Embryonic facial prominence (tissue), 1 donor: ENCODE measurements at regions not wholly inside any gene's neighbourhood (a gene's known extent, or its start where the extent isn't known, plus 50 kb on each side); places are given as distances from the start of the nearest gene placed in this dataset.

ENCODE experiments used
- DNase-seq: peaks from one replicate; pipeline ENCODE4 v3.0.0-alpha.2; 2016; ENCODE audit errors: extremely low spot score

DNA sequence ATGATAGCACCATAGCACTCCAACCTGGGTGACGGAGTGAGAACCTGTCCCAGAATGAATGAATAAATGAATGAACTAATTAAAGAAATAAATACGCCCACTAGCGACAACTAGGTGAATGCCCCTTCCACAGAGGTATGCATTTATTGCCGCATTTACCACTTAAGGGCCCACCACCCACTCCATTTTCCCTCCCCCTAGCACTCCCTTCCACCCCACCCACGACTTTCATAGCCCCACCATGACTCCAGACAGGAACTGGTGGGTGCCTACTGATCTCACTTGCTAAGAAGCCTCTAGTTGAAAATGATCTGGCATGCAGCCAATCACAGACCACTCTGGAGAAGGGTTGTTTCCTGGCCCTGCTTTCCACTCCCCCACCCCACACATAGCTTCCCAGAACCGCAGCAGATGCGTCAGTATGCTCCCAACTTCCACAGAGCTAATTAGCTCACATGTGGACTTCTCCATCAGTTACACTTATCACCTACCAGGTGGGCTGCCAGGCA is 167.6 kb downstream of the WT1 start:
- DNase-seq, result no peak

DNA sequence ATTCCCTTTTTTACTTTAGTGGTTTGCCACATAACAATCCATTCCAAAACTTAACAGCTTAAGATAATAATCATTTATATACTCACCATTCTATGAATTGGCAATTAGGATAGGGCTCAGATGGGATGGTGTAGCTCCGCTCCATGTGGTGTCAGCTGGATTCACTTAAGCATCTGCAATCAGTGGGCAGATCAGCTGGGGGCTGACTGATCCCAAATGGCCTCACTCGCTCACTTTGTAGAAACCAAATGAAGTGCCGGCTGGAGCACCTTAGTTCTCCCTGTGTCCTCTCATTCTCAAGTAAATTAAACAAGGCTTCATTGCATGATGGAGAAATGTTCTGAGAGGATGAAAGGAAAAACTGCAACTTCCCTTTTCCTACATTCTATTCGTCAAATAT is 161.4 kb downstream of the WT1 start:
- DNase-seq, result no peak

DNA sequence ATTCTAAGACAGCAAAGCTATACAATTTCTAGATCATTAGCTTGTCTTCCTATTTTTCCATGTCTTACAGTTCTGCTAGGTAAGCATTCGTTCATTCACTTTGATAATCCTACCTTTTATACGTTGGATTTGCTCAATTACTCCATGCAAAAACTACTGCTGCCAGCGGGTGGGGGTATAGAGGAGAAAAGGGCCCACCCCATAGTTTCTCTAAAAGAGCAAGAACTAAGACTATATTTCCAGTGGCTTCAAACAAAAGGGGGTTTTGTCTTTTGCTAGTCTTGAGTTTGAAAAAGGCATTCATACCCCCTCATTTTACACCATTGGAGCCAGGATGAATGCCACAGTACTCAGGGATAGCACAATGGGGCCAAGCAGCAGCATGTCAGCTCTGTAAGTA is 155.7 kb downstream of the WT1 start:
- no peak for DNase-seq

DNA sequence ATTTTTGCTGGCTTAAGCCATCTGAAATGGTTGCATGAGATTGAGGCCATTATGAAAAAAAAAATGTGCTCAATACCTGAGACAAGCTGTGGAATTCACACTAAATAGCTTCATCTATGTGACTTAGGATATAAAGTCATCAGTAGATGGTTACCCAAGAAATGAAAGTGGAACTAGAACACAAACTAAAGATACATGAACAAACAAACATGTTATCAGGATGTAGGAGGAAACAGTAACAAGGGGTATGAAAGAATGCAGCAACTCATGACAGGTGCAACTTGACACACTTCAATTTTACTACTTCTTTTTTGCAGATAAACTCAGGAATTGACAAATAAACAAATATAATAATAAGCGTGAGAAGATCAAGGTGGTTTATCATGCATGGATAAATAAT is 155.0 kb downstream of the WT1 start:
- no peak for DNase-seq

DNA sequence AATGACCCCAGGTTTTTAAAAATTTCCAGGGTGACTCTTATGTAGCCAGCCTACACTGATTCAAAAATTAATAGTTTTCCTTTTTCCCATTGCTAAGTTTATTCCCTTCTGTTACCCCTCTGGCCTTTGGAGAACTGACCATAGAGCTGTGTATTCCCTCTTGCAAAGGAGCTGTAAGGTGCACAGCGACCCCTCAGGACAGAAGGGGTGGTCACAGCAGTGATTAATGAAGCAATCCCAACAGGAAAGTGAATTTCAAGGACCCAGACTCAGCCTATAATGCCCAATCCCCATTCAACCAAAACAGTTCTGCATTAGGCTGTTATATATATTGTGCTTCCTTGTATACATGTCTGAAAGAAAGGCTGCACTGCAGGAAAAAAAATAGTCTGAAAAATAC is 147.1 kb downstream of the WT1 start:
- no peak for DNase-seq

DNA sequence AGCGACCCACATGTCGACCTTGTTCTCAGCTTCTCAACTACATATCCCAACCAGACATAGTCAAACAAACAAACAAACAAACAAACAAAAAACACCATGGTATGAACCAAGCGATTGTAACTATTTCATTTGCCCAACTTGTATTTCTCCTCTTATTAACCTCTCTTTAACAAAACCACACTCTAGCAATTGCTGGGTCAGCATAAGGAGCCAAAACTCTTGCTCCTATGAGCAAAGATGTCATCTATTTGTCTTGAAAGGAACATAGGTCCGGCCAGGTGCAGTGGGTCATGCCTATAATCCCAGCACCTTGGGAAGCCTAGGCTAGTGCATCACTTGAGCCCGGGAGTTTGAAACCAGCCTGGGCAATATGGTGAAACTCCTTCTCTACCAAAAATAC is 145.6 kb downstream of the WT1 start:
- DNase-seq, result no peak

DNA sequence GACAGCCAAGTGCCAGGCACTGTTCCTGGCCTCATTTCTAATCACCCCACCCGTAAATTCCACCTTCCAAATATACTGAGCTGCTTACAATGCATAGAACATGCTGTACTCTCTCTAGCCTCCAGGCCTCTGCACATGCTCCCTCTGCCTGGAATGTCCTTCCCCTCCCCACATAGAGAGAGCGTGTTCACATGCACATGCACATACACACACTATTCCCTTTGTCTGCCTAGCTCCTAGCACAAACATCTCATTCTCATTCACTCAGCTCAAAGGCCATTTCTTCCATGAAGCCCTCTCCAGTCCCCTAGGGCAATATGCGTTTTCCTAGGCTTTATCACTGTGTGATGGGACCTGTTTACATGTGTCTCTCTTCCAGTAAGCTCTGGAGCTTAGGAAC is 144.6 kb downstream of the WT1 start:
- no peak for DNase-seq

DNA sequence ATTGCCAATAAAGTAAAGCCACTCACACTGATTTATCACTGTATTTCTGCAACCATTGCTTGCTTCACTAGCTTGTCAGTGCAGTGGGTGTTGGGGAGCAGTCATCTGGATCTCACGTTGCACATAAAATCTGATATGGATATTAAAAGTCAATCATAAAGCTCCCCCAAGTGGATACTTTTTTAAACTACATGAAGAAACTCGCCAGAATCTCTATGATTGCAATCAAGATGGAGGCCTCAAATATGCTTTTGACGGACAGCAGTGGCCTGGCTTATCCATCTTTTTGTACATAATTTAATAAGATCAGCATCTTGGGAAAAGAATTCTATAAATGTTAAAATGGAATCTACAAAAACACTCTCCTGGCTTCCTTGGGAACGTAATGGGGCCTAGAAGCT is 137.7 kb downstream of the WT1 start:
- DNase-seq, result no peak

DNA sequence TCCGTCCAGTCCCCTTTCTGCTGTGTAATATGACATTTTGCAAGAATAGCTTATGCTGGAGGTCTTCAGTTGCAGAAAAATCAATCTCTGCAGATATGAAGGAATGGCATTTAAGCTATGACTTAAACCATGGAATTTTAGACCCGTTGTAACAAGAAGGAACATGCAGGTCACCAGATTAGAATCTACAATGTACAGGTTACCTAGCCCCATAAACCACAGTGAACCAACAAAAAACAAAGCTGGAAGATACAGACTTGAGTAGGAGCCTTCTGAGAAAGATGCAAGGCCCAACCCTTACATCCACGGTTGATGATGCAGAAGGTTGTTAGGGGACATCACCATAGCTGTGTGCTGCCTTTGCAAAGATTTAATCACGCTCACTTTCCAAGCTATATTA is 132.5 kb downstream of the WT1 start:
- DNase-seq, result no peak

DNA sequence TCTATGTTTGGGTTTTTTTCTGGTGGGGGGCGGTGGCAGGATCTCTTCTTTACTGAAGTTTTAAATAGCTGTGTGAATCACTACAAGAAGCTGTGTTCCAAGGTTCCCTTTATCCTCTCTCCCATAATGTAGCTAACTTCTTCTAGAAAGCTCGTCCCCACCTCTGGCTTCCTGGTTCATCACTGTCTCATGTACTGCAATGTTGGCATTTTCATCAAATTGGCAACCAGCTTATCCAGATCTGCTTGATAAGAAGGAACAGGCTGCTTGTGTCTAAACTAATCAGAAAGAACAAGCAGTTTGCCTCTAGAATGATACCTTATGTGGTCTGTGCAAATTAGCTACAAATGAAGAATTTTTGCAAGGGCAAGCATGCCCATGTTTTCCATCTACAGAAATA is 130.8 kb downstream of the WT1 start:
- DNase-seq, result no peak

DNA sequence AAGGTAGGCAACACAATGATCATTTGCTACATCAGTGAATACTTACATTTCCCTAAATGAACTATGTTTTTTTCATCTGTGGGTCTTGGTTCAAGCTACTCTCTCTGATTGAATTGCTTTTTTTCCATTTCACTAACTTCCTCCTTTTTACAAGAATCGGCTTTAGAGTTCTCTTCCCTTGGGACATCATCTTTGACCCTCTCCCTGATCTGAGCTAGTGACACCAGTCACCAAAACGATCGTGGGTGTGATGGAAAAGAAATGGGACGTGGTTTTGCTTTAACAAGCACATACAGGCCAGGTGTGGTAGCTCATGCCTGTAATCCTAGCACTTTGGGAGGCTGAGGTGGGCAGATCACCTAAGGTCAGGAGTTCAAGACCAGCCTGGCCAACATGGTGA is 129.9 kb downstream of the WT1 start:
- DNase-seq, result no peak

DNA sequence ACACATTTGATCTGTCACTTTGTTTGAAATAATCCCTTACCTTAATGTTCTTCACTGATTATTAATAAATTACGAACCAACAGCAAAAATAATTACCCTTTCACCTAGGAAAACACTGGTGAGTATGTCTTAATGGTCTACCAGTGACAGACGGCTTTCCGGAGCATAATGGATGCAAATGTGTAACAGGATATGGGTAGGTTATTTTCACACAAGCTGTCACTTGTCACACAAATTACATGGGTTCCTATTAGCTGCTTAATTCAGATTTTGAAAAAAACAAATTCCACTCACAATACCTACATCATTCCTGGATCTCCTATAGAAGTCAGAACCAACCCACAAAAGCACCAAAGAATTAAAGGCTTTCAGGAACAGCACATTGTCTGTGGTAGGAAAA is 127.9 kb downstream of the WT1 start:
- no peak for DNase-seq

DNA sequence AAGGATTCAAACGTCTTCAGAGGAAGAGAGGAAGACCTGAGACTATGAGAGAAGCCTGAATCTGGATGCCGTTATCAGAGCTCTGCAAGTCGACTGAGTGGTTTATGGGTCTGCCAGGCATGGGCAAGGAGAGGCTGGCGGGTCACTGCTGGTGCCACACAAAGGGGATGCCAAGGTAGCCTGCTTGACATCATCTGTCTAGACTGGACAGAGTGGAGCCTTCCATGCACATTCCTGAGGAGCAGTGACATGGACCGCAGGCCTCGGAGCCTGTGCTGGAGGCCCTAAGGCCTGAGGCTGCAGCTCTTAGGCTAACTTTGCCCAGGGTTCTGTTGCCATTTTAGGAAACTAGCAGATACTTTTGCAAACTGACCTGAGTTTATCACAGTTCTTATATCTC is 127.4 kb downstream of the WT1 start:
- DNase-seq, result no peak

DNA sequence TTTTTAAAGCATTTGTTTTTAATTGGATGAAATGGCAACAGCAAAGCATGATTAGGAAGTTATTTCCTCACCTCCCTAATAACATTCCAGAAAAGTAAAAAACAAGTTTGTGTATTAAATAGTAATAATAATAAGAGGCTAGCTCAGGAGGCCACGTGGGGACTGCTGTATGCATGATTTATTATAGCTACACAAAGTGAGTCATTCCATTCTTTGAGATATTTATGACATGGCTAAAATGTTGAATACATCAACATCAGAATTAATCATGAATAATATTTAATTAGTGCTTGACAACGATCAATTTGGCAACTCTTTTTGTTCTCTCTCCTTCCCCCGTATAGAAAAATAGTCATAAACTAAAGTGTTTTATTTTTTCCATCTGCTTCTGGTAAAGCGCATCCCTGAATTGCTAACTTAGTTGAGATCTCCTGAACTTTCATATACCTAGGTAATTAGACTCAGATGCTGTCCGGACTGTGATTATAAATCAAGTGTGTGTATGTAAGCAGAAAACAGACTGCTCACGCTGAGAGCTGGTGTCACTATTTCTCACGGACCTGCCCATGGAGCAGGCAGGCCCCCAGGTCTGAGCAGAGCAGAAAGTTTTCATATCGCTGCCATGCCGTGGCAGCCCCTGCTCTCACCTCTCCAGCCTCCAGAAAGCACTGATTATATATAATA is 125.7 kb downstream of the WT1 start:
- no peak for DNase-seq

DNA sequence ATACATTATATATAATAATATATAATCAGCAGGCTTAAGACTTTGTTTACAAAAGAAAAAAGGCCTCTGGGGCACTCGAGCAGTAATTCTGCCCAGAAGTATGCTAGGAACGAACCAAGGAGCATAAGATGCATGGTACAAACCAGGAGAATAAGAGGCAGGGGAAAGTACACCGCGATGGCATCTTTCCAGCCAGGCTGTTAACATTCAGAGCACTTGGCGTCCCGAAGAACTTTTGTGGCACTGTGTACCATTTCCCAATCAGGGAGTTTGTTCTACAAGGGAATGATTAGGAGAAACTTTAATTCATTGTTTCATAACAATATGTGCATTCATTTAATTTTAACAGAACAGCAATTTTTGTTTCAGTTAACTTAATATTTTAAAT is 125.1 kb downstream of the WT1 start:
- DNase-seq, result no peak

DNA sequence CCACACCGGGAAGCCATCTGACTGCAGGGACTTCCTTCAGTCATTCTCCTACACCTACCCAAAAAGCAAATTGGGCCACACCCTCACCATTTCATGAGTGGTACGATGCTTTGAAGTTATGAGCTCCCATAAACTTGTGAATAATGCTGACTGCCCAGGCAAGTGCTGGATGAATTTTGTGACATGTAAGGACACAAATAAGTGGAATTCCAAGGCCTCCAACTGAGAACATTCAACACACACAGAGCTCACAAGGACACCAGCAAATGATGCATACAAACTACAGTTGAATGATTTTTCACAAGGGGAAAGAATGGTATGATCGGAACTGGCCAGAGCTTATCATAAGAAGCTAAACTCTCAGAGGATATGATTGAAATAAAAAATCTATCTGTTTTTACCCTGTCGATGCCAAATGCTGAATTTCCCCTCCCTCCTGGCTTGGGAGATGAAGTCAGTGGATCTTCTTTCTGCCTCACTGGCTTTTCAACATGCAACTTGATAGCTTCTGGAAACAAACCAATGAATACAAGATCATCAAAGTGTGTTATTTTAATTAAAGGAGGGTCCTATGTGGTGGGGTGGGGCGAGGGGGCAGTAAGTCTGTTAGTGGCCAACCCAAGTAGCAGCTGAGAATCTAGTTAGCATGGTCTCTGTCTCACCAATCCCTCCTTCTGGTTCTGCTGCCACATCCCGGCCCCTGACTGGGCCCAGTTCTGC is 123.8 kb downstream of the WT1 start:
- no peak for DNase-seq

DNA sequence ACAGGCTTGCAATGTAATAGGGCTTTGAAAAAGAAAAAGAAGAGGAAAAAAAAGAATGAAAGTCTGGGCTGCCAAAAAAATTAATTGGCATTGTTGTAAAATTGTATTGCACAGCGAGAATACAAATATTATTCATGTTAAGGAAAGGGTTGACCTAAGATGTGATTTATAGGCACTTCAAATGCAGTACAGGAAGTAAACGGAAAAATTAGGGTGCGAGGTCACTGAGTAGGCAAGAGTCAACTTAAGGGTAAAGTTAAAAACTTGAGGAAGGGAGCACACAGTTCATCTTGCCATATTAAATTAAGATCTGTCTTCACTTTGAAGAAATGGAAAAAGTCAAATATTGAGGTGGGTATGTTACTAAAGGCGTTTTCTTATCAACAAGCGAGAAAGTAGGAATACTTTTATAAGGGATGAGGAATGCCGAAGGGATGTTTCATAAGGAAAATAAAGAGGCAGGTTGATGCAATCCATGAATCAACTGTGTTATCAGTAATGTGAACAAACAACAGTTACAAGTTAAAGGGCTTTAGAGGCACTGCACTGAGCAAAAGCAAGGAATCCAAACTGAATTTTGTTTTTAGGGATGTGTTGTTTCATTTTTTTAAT is 123.0 kb downstream of the WT1 start:
- DNase-seq, result no peak

DNA sequence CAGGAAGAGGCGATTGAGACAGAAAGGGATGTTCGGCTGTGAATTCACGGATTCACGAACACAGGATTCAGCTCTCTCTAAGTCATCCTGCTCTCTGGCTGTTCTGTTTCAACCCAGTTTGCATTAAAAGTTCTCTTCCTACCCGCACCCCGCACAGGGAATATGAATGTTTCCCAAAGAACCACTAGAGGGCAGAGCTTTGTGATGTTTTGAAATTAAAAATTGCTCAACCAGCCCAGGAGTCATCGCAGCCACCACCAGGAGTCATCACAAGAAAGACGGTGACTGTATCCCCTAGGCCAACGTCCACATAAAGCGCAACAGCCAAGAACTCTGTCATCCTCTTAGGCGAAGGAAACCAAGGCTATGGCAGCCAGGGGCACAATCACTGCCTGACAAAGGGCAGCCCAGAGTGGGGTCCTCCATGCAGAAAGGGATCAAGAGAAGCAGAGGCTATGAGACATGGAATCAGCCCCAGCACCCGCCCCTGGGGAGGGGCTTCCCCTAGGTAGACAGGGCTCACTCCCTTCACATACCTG is 122.4 kb downstream of the WT1 start:
- no peak for DNase-seq

DNA sequence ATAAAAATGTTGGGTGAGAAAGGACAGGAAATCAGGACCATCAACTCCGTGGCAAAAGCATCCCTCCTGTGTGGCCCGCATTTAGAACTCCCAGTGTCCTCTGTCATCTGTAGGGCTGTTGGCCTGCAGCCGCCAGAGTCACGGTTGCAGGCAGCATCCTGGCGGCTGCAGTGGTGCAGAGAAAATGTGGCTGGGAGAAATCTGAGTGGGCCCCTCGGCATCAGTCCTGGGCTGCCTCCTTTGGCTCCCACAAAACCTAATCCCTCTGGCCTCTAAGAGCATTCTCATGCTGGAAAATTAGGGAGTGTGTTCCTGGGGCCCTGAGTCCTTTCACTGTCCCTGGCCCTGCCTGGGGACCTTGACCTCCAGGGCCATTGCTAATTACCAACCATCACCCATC is 121.9 kb downstream of the WT1 start:
- DNase-seq, result no peak

DNA sequence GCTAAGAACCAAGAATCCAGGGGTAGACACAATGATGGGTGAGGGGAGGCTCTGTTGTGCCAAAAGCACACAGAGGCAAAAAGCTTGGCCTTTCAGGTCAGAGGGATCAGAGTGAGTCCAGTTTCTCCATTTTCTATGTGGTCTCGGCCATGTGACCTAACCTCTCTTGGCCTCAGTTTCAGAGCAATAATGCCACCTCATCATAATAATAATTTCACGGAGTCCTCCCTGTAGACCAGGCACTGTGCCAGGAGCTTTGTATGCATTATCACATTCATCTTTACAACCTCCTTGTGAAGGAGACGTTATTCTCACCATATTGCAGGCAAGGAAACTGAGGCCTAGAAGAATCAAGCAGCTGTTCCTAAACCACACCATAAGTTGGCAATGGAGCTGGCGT is 120.2 kb downstream of the WT1 start:
- no peak for DNase-seq

DNA sequence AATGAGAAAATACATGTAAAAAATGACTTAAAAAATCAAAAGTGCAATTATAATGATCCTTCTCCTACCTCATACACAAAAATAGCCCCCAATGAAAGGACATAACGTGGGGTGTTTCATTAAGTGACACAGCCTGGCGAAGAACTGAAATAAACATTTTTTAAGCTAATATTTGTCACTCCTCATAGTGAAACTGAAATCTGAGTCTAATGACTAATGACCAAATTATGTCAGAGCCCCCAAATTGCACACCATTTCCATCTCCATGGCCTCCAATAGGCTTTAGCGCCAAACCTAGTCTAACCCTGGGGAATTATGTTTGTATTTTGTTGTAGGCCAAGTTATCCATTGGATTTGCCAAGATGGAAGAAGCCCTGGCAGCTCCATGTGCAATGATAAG is 119.1 kb downstream of the WT1 start:
- DNase-seq, result no peak

DNA sequence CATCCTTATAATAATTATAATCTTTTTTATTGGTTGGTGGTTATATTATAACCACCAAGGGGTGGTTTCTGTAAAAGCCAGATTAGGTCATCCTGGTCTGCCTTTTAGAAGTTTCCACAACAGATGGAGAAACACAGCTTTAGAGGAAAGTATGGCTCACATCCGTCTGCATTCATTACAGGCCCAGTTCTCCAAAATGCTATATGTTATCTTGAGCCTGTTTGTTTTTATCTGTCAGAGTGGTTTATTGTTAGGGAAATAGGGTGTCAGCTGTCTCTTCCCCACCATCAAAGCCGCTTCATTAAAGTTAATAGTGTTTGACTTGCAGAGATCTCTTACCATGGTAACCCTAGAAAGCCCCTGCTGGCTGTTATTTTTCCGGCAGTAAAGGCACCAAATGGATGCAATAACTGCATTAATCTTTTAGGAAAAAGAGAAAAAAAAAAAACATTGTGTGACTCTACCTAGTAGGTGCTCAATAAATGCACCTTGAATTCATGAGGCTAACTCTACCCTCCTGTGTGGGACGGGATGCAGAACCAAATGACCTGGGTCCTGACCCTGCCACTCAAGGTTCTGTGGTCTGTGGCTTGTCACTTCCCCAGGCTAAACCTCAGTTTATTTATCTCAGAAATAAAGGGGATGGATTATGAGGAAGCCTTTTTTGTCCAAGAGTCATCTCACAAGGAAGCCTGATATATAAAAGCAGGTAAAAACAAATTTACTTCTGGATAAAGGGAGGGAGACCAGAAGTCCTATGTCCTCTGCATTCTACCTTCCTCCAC is 118.3 kb downstream of the WT1 start:
- no peak for DNase-seq
